ENCODE measurements at regions not wholly inside any gene's neighbourhood (a gene's known extent, or its start where the extent isn't known, plus 50 kb on each side); places are given as distances from the start of the nearest gene placed in this dataset.

DNA sequence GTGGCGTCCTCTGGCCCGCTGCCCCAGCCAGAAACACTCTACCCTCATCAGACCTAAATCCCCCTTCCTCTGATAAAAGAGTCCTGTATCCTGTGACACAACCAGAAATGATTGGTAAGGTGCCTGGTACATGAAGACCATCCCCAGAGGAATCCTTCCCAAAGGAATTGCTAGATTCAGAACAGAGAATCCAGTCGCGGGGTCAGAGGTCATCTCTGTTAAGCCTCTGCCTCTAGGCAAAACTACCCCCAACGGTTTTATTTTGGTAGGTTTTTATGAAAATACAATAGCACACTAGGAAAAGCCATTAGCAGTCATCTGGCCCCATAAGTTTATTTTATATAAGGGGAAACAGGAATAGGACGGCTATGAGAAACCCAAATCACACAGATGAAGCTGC is 102.4 kb upstream of the HAND1 start:
- TF ChIP-seq, protein P1, sequence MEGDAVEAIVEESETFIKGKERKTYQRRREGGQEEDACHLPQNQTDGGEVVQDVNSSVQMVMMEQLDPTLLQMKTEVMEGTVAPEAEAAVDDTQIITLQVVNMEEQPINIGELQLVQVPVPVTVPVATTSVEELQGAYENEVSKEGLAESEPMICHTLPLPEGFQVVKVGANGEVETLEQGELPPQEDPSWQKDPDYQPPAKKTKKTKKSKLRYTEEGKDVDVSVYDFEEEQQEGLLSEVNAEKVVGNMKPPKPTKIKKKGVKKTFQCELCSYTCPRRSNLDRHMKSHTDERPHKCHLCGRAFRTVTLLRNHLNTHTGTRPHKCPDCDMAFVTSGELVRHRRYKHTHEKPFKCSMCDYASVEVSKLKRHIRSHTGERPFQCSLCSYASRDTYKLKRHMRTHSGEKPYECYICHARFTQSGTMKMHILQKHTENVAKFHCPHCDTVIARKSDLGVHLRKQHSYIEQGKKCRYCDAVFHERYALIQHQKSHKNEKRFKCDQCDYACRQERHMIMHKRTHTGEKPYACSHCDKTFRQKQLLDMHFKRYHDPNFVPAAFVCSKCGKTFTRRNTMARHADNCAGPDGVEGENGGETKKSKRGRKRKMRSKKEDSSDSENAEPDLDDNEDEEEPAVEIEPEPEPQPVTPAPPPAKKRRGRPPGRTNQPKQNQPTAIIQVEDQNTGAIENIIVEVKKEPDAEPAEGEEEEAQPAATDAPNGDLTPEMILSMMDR (IDR thresholded peaks at IDR 0.05; ENCODE audit: control extremely low read depth in 1 of 3, insufficient read depth in 1 of 3, low read depth in 1 of 3, low read length in 3 of 3), result no peak
- TF ChIP-seq EP300 (IDR thresholded peaks at IDR 0.05; ENCODE audit: borderline replicate concordance in 1 of 2, low read depth in 2 of 2, low read length in 2 of 2), result no peak
- no peak for TF ChIP-seq ZNF274 (IDR thresholded peaks at IDR 0.05; ENCODE audit: borderline replicate concordance, extremely low read depth, low read length)
- TF ChIP-seq POLR2A (IDR thresholded peaks at IDR 0.05; ENCODE audit: control extremely low read depth in 1 of 2, low read depth in 2 of 2, low read length in 2 of 2), result no peak
- no peak for TF ChIP-seq TAF1 (IDR thresholded peaks at IDR 0.05; ENCODE audit: low read depth, low read length)
- no peak for TF ChIP-seq RBBP5 (IDR thresholded peaks at IDR 0.05; ENCODE audit: borderline replicate concordance, low read depth, low read length)
- no peak for TF ChIP-seq TCF12 (IDR thresholded peaks at IDR 0.05; ENCODE audit: low read depth, low read length)
